Cardiac muscle cell (in vitro differentiated cells and primary cell): ENCODE measurements at regions not wholly inside any gene's neighbourhood (a gene's known extent, or its start where the extent isn't known, plus 50 kb on each side); places are given as distances from the start of the nearest gene placed in this dataset.

Experiments used
- DNase-seq, 2 donors: peaks; one replicate each; pipeline versions ENCODE4 v3.0.0 to v3.0.0-alpha.2; 2010 to 2017; ENCODE audit warnings: low read depth in 1 of 2, low spot score in 1 of 2
- H3K27ac ChIP-seq: fragments of 200-600 bp; sonication (generic); 2 replicates; pipeline ENCODE4 v1.5.1; 2016
- H3K27me3 ChIP-seq: fragments of 200-600 bp; sonication (generic); 2 replicates; pipeline ENCODE4 v1.6.0; 2016; ENCODE audit warnings: control low read depth
- H3K36me3 ChIP-seq: fragments of 200-600 bp; sonication (generic); 2 replicates; pipeline ENCODE4 v1.5.1; 2016; ENCODE audit warnings: control low read depth
- H3K4me1 ChIP-seq: fragments of 200-600 bp; sonication (generic); 2 replicates; pipeline ENCODE4 v1.8.1; 2017; ENCODE audit warnings: low read depth, mild to moderate bottlenecking, mixed run types
- H3K4me3 ChIP-seq: fragments of 200-600 bp; sonication (generic); 2 replicates; pipeline ENCODE4 v1.5.1; 2016; ENCODE audit warnings: mild to moderate bottlenecking
- H3K9me3 ChIP-seq: fragments of 200-600 bp; sonication (generic); 2 replicates; pipeline ENCODE4 v1.5.1; 2017; ENCODE audit warnings: low read depth, mild to moderate bottlenecking, control low read depth
- TF ChIP-seq, protein P1 (sequence below): IDR thresholded peaks from 2 replicates; pipeline ENCODE4 v1.5.1; 2012; ENCODE audit warnings: low read depth, mild to moderate bottlenecking, low read length

DNA sequence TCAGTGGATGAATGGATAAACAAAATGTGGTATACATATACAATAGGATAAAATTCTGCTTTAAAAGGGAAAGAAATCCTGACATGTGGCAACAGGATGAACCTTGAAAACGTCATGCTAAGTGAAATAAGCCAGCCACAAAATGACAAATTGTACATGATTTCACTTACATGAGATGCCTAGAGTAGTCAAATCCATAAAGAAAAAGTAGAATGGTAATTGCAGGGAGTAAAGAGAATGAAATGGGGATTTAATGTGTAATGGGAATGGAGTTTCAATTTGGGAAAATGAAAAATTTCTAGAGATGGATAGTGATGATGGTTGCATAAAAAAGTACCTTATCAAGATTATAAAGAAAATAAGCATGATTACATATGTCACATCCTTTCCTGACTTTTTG lies 1489.2 kb upstream of the C9orf72 start:
- DNase-seq, result no peak
- no peak overlapping the region for H3K27ac ChIP-seq
- TF ChIP-seq, protein P1, sequence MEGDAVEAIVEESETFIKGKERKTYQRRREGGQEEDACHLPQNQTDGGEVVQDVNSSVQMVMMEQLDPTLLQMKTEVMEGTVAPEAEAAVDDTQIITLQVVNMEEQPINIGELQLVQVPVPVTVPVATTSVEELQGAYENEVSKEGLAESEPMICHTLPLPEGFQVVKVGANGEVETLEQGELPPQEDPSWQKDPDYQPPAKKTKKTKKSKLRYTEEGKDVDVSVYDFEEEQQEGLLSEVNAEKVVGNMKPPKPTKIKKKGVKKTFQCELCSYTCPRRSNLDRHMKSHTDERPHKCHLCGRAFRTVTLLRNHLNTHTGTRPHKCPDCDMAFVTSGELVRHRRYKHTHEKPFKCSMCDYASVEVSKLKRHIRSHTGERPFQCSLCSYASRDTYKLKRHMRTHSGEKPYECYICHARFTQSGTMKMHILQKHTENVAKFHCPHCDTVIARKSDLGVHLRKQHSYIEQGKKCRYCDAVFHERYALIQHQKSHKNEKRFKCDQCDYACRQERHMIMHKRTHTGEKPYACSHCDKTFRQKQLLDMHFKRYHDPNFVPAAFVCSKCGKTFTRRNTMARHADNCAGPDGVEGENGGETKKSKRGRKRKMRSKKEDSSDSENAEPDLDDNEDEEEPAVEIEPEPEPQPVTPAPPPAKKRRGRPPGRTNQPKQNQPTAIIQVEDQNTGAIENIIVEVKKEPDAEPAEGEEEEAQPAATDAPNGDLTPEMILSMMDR, result no peak
- H3K36me3 ChIP-seq, result no peaks in the 10 kb centered on the region
- H3K4me3 ChIP-seq, result no peak overlapping the region
- H3K9me3 ChIP-seq, result no peaks in the 10 kb centered on the region
- H3K4me1 ChIP-seq, result no peaks in the 10 kb centered on the region
- H3K27me3 ChIP-seq, result peaks cover 5% of the 10 kb centered on the region

- DNase-seq, result no peak
- Histone ChIP-seq H3K4me3 (no peak overlapping the region), H3K27ac (no peak overlapping the region), H3K4me1 (no peaks in the 10 kb centered on the region), H3K36me3 (no peaks in the 10 kb centered on the region), H3K27me3 (peaks cover 5% of the 10 kb centered on the region), H3K9me3 (no peaks in the 10 kb centered on the region)
- TF ChIP-seq, protein P1, result no peak
Observed at GRCh38 chr9:29063031-29063430, 1489.8 kb upstream of the C9orf72 start.

DNA sequence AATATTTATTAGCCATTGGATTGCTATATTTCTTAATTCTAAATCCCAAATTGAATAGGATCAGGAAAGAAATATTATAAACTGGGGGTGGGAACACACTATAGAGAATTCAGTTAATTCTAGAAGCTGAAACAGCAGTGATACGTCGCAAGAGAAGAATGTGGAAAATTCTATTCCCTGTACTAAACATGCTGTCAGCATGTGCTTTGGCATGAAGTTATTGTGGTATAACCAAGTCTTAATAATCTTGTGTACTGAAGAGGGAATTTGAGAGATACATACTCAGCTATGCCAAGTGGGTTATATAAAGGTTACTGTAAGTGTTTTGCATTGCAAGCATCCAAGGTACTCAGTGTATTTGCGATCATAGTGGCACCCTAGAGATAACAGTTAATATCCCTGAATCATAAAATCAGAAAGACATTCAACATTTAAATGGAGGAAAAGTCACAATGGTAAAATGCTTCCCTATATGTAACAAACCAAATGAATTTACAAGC lies 1492.9 kb upstream of the C9orf72 start:
- peaks cover 5% of the 10 kb centered on the region for H3K27me3 ChIP-seq
- no peaks in the 10 kb centered on the region for H3K36me3 ChIP-seq
- H3K4me3 ChIP-seq, result no peak overlapping the region
- H3K9me3 ChIP-seq, result no peaks in the 10 kb centered on the region
- TF ChIP-seq, protein P1, result no peak
- no peak overlapping the region for H3K27ac ChIP-seq
- H3K4me1 ChIP-seq, result no peaks in the 10 kb centered on the region
- no peak for DNase-seq

GRCh38 chr9:29068461-29068860 lies 1495.2 kb upstream of the C9orf72 start:
- TF ChIP-seq, protein P1, result no peak
- Histone ChIP-seq H3K4me1 (no peaks in the 10 kb centered on the region), H3K27ac (no peak overlapping the region), H3K4me3 (no peak overlapping the region), H3K27me3 (peaks cover 5% of the 10 kb centered on the region), H3K36me3 (no peaks in the 10 kb centered on the region), H3K9me3 (no peaks in the 10 kb centered on the region)
- no peak for DNase-seq

GRCh38 chr9:29069376-29069775 lies 1496.1 kb upstream of the C9orf72 start:
- no peak overlapping the region for H3K27ac ChIP-seq

More at GRCh38 chr9:29069376-29069775, 1496.1 kb upstream of the C9orf72 start:
- Histone ChIP-seq H3K27me3 (peaks cover 5% of the 10 kb centered on the region), H3K36me3 (no peaks in the 10 kb centered on the region), H3K4me3 (no peak overlapping the region), H3K9me3 (no peaks in the 10 kb centered on the region), H3K4me1 (no peaks in the 10 kb centered on the region)
- no peak for DNase-seq
- TF ChIP-seq, protein P1, result no peak
